Activated CD8-positive, alpha-beta memory T cell treated with anti-CD3 and anti-CD28 coated beads, Interleukin-2, amount 50 U/mL, for 24 hours (primary cell): ENCODE measurements at regions not wholly inside any gene's neighbourhood (a gene's known extent, or its start where the extent isn't known, plus 50 kb on each side); places are given as distances from the start of the nearest gene placed in this dataset.

ENCODE experiments used
- DNase-seq: peaks from one replicate; pipeline ENCODE4 v3.0.0-alpha.2; 2020; ENCODE audit errors: extremely low read depth

DNA sequence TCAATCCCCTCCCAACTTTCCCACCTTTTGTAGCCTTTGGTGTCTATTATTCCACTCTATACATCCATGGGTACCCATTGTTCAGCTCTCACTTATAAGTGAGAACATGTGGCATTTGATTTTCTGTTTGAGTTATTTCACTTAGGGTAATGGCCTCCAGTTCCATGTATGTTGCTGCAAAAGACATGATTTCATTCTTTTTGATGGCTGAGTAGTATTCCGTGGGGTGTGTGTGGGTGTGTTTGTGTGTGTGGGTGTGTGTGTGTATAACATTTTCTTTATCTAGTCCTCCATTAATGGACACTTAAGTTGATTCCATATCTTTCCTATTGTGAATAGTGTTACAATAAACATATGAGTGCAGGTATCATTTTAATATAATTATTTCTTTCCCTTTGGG is 157.5 kb upstream of the FSTL4 start:
- no peak for DNase-seq

GRCh38 chr5:133763744-133764143 is 151.4 kb upstream of the FSTL4 start:
- DNase-seq: no peak

GRCh38 chr5:133761632-133762031 is 149.3 kb upstream of the FSTL4 start:
- DNase-seq: no peak

GRCh38 chr5:133760532-133760931 is 148.2 kb upstream of the FSTL4 start:
- no peak for DNase-seq

DNA sequence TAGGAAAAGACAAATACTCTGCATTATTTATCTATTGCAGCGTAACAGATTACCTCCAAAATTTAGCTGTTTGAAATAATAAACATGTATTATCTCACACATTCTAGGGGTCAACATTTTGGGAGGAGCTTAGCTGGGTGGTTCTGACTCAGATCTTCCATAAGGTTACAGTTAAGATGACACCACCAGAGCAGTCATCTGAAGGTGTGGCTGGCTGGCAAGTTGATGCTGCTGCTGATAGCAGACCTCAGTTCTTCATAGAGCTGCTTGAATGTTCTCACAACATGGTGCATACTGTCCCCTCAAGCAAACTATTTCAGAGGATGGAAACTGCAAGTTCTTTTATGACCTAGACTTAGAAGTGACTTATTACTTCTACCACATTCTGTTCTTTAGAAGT is 146.3 kb upstream of the FSTL4 start:
- DNase-seq: no peak

- DNase-seq: no peak
Measured at GRCh38 chr5:133757396-133757945, 145.1 kb upstream of the FSTL4 start.

- no peak for DNase-seq
Measured at GRCh38 chr5:133756756-133757155, 144.4 kb upstream of the FSTL4 start.

- no peak for DNase-seq
Measured at GRCh38 chr5:133756036-133756435, 143.7 kb upstream of the FSTL4 start.

DNA sequence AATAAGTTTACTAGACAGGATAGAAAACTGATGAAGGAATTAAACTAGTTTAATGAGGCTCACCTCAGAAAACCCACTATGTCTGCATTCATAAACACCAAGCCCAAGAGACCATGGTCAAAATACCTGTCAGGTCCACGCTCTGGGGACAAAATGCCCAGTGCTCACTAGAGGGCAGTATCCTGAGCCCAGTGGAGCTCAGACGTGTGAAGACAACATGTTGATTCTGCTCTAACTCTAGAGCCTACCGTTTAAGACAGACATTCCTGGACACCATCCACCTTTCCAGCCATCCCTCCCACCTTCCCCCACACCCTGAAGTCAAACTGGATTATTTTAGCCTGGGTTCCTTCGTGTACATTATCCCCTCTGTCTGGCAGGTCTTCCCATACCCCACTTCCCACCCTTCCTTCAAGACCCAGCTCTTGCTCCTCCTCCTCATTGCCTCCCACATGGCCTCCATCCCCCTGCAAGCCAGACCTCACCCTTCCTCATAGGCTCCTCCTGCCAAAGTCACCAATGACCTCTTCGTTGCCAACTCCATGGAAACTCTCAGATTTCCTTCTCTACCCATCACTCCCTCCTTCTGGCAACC is 142.3 kb upstream of the FSTL4 start:
- no peak for DNase-seq

GRCh38 chr5:133753856-133754255 is 141.5 kb upstream of the FSTL4 start:
- no peak for DNase-seq

GRCh38 chr5:133751846-133752245 is 139.5 kb upstream of the FSTL4 start:
- DNase-seq: no peak

GRCh38 chr5:133751421-133751820 is 139.1 kb upstream of the FSTL4 start:
- DNase-seq: no peak

GRCh38 chr5:133750856-133751255 is 138.5 kb upstream of the FSTL4 start:
- DNase-seq: no peak

- no peak for DNase-seq
Measured at GRCh38 chr5:133750356-133750755, 138.0 kb upstream of the FSTL4 start.

DNA sequence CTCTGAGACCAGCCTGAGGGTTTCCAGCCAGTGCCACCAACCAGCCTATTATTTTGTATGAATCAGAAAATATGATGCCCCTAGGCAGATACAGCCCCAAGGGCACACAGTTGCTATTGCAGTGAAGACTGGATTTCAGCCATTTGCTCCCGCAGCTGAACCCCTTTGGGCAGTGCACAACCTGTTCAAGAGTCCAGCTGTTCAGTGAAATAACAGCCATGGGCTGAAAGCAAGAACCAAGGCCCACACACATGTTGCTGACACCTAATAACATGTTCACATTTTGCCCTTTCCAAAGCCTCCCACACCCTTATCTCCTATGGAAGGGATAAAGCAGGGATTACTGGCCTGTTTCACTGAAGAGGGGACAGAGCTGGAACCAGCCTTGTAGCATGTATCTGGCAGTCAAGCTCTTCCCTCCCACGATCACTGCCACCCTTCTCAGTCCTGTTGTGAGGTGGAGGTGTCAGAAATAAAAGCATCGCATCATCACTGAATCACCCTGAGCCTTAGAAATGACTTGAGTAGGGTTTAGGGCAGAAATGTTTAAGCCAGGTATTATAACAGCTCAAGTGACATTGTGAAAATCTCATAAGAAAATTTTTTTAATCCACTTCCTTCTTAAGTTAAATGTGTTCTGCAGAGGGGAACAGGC is 137.1 kb upstream of the FSTL4 start:
- DNase-seq: no peak

DNA sequence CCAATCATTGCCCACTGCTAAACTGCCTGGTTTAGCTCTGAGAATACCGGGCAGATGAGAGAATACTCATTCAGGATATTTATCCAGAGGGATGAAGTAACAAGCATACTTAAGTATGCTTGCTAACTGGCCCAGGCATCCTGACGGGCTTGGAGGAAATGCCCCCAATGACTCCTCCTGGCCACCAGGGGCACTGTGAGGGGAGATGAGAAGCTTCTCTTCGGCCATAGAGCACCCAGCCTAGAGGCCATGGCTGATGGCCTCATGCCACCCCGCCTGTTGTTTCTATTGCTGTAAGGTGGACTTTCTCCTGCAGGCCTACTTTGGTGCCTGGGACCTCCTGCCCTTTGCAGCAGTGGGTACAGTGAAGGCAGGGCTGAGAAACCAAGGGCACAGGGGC is 134.5 kb upstream of the FSTL4 start:
- DNase-seq: no peak

DNA sequence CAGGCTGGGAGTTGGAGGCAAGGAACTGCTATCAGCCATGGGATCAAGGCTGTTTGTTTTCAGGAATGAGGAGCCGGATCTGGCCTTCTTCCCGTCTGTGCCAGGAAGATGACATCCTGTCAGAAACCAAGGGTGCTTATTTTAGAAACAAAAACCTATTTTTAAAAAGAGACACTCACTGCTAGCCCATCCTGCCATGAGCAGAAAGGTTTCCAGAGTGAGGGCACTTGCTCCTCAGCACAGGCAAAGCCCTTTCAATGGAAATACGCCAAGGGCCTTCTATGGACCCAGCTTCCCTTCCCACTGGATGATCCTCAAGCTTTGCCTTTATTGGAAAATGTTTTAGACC is 132.6 kb upstream of the FSTL4 start:
- no peak for DNase-seq

DNA sequence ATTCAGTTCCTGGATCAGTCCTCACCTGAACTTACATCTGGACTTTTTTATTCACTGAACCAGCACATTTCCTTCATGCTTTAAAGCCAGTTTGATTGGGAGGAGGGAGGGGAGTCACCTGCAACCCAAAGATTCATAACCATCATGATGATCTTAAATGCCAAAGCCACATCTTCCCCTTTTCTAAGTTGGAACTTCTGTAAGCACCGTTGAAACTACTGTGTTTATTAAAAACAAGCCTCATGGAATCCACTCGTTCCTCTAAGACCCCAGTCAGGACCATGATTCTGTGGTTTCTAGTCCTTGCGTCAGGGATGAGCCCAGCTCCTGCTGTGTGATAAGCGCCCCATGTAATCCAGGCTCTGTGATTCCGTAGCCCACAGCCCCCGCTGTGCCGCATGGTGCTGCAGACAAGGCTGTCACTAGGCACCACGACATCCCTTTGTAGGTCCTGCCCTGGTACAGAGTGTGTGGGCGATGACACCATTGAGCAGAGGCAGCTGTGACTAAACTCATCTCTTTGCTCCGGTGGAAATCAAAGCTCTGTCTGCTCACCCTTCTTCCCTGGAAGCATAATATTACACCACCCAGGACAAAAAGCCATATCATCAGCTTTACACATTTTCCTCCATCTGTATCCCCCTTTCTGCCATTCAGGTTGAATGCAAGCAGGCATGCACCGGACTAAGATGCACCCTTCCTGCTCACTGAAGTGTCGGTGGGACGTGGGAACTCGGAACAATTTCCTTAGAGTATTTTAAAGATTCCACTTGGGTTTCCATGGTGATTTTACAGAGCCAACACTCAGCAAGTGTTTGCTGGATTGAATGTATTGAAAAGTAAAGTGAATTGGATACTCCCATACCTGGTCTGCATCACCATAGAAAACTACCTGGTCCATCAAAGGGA is 132.0 kb upstream of the FSTL4 start:
- DNase-seq: no peak

- no peak for DNase-seq
Measured at GRCh38 chr5:133742431-133742988, 130.2 kb upstream of the FSTL4 start.

- DNase-seq: no peak
Measured at GRCh38 chr5:133741818-133742355, 129.5 kb upstream of the FSTL4 start.

DNA sequence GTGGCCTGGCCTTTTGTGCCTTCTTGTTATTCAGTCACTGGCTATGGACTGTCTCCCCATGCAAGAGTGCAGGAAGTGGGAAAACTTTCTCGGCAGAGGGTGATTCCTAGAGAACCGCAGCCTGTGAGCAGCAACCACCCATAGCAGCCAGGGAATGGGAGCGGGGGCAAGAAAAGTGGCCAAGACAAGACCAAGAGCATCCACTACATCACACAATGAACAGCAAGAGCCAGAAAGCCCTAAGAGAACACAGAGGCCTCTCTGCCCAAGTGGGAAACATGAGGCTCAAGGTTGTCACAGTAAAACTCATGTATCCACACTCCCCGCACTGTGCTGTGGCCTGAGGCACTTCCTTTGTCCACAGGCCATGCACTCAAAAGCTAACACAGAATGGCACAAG is 129.1 kb upstream of the FSTL4 start:
- DNase-seq: no peak

GRCh38 chr5:133739181-133739780 is 126.9 kb upstream of the FSTL4 start:
- no peak for DNase-seq
